HG03103 (cell line): ENCODE measurements at regions not wholly inside any gene's neighbourhood (a gene's known extent, or its start where the extent isn't known, plus 50 kb on each side); places are given as distances from the start of the nearest gene placed in this dataset.

Source experiments
- ATAC-seq: cut with Tn5 transposase; IDR thresholded peaks from one replicate; pipeline ENCODE4 v1.9.1; 2021; ENCODE audit warnings: low read depth; ENCODE audit not compliant: unreplicated experiment

- no peak for ATAC-seq
Observed at GRCh38 chr12:93173178-93173957, 204.4 kb upstream of the NUDT4 start.

GRCh38 chr12:93174048-93174447 is 203.7 kb upstream of the NUDT4 start:
- ATAC-seq = no peak

GRCh38 chr12:93174473-93174872 is 203.3 kb upstream of the NUDT4 start:
- ATAC-seq = no peak

- ATAC-seq = no peak
Observed at GRCh38 chr12:93176165-93176564, 201.6 kb upstream of the NUDT4 start.

GRCh38 chr12:93176610-93177126 is 201.1 kb upstream of the NUDT4 start:
- no peak for ATAC-seq

- no peak for ATAC-seq
Observed at GRCh38 chr12:93177208-93178153, 200.2 kb upstream of the NUDT4 start.

- no peak for ATAC-seq
Observed at GRCh38 chr12:93178154-93178878, 199.4 kb upstream of the NUDT4 start.

- ATAC-seq = no peak
Observed at GRCh38 chr12:93179792-93180191, 197.9 kb upstream of the NUDT4 start.

- no peak for ATAC-seq
Observed at GRCh38 chr12:93180566-93180965, 197.2 kb upstream of the NUDT4 start.

GRCh38 chr12:93181409-93181965 is 196.2 kb upstream of the NUDT4 start:
- ATAC-seq = no peak

GRCh38 chr12:93183940-93184671 is 193.6 kb upstream of the NUDT4 start:
- peak; percentile 90 for ATAC-seq

GRCh38 chr12:93184672-93185368 is 192.9 kb upstream of the NUDT4 start:
- no peak for ATAC-seq

- ATAC-seq = no peak
Observed at GRCh38 chr12:93185369-93185741, 192.4 kb upstream of the NUDT4 start.

GRCh38 chr12:93186131-93186530 is 191.6 kb upstream of the NUDT4 start:
- no peak for ATAC-seq

- no peak for ATAC-seq
Observed at GRCh38 chr12:93186621-93187020, 191.1 kb upstream of the NUDT4 start.

- ATAC-seq = no peak
Observed at GRCh38 chr12:93191423-93191822, 186.3 kb upstream of the NUDT4 start.

- no peak for ATAC-seq
Observed at GRCh38 chr12:93191956-93192355, 185.8 kb upstream of the NUDT4 start.

GRCh38 chr12:93192878-93193277 is 184.8 kb upstream of the NUDT4 start:
- ATAC-seq = no peak

- ATAC-seq = no peak
Observed at GRCh38 chr12:93195511-93195910, 182.2 kb upstream of the NUDT4 start.
